ENCODE measurements at regions not wholly inside any gene's neighbourhood (a gene's known extent, or its start where the extent isn't known, plus 50 kb on each side); places are given as distances from the start of the nearest gene placed in this dataset.
A peak's percentile ranks its signal among the peaks of the same experiment; 100 is the strongest.
"Not testable (repeated sequence)": the region's sequence is repeated elsewhere in the genome, so short reads cannot be mapped to it uniquely, and the experiment has no call there.

DNA sequence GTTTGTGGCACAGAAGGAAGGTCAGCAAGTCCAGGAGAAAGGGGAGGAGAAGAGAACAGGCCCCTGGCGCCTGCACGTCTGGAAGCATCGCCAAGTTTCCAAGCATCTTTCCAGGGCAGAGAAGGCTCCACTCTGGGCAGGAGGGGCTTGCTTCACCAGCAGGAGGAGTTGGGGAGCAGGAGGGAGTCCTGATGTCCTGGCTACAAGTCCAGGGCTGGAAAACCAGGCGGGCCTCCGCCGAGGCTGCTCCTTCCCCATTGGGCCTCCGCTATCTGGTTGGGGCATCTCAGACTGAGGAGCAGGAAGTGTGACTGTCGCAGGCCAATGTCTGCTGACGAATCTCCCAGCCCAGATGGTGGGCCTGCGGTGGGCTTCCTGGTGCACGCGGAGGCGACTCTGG lies 421.9 kb downstream of the PREX1 start:
- DNase-seq (ENCODE audit: low read depth, low spot score), result no peak

DNA sequence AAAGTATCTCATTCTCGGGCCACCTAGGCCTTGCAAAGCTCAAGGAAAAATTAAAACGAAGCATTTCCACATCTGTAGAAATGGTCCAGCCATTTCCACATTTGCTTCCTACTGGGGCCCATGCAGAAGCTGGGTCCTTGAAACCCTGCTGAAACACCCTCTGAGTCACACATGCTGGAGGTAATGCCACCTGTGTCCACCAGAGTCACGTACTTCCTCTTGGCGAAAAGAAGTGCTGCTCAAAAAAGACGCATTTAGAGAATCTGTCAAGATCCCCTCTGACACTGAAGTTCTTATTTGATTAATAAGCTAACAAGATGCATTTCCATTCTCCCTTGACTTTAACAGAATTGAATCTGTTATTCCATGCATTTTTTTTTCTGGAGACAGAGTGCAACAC lies 423.2 kb downstream of the PREX1 start:
- DNase-seq (ENCODE audit: low read depth, low spot score), result no peak

DNA sequence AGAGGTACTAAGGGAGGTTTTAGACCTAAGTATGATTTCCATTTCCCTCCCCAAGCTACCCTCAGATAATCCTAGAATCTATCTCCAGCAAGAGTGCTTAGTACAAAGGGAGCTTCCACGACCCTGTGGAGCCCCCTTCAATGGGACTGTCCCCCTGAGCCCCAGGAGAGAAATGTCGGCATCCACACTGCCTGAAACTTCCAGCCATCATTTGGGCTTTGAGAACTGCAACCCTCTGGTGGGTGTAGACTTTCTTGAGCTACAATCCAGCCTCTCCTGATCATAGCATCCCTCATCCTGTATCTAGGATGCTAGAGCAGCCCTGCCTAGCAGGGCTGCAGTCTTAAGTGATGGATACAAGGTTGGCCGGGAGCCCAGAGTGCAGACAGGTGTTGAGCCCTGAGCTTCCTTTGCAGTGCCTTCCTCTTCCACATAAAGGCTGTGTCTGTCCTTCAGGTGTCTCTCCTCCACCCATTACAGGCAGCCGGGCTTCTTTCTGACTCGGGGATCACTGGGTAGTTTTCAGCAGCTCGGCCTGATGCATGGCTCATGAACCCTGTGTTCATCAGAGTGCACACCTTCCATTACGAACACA lies 424.5 kb downstream of the PREX1 start:
- no peak for DNase-seq (ENCODE audit: low read depth, low spot score)

DNA sequence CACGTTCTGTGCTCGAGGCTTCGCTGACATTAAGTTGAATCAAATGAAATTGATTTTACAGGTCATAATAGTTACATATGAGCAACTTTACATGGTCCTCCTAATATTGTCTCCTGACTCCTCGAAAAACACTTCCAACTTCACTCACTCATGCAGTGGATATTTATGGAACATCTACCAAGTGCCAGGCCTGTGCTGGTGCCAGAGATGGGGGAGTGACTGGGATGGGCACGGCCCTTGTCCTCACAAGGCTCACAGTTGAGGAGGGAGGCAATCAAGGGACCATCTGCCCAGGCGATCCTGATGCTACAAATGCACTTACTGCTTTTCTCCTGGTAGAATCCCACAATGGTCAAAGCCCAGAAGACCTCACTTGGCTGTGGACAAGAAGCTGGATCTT lies 426.4 kb downstream of the PREX1 start:
- no peak for DNase-seq (ENCODE audit: low read depth, low spot score)

DNA sequence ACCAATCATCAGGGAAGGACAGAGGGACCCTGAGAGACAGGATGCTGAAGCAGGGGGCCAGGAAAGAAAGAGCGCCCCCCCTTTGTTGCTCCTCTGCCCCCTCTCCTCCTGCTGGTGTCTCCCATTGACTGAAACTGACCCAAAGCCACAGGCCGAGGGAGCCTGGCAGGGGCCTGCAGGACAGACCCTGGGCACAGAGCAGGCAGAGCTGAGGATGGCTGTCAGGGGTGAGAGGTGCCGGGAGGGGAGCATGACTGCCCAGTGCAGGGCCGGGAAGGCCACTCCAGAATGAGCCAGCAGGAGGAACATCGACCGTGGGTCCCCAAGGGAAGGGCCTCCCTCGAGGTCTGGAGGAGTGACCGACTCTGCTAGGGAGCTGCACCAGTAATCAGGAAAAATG lies 427.8 kb downstream of the PREX1 start:
- DNase-seq (ENCODE audit: low read depth, low spot score), result no peak

DNA sequence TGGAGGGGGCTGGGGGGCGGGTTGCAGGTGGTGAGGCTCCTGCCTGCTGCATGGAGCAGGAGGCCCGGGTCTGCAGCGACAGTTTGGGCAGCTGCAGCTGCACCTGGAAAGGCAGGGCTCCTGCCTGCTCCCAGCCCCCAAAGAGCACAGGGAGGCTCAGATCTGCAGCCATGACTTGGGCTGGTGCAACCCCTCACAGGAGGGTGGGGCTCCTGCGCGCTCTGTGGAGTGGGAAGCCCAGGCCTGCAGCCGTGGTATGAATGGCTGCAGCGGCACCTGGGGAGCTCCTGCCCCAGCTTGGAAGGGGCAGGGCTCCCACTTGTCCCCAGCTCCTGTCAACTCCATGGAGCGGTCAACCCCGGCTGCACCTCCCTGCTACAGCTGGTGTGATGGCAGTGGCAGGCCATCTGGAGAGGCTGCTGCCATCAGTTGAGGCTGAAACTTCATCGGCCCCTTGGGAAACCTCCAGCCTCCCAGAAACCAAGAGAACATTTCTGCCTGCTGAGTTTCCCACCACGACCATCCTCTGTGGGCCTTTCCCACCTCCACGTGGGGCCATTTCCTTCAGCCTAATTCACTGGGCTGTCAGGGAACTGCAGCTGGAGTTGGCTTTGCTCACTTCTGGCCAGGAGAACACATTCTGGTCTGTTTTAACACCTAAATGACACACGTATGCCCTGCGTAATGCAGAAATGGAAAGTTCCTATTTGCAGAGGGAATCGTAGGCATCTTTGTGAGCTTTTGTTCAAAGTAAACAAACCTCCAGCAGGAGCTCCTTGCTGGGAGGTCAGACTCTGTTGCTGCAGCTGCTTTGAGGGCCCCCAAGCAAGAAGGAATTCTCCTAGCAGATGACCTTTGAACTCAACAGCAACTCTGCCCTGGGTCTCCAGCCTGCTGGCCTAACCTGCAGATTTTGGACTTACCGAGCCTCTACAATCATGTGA lies 429.0 kb downstream of the PREX1 start:
- peak; percentile 83 for DNase-seq (ENCODE audit: low read depth, low spot score)

DNA sequence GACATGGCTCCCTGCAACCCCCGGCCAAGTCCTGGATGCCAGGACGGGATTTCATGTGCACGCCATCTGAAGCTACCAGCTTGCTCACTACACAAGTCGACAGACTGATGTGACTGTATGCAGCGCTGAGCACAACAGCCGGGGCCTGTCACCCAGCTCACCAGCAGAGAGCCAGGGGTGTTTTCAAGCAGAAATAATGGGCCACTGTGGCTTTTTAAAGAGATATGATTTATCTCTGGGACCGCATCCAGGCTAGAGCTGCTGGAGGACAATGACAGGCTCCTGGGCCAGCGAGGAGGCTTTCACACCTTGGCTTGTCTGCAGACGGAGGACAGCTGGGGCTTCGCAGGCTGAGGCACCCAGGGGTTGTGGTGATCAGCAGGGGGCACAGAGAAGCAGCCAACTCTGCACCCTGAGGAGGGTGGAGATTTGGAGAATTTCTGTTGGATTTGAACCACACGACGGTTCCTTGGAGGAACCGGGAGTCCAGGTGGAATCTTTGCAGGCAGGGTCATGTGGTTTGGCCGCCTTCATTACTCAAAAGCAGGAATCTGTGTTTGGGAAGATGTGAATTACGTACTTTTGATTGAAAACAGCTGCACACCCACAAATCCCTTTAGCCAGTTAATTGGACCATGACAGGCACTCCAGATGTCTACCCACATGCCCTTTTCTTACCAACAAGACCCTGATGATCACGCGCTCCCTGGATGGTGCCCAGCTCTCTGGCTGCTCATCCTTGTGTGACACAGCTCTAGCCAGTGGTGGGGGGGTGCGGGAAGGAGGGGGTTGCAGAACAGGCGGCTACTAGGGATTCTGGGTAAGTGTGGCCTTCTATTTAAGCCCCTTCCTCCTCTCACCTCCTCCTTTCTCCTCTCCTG lies 430.6 kb downstream of the PREX1 start:
- DNase-seq (ENCODE audit: low read depth, low spot score), result not testable (repeated sequence)

DNA sequence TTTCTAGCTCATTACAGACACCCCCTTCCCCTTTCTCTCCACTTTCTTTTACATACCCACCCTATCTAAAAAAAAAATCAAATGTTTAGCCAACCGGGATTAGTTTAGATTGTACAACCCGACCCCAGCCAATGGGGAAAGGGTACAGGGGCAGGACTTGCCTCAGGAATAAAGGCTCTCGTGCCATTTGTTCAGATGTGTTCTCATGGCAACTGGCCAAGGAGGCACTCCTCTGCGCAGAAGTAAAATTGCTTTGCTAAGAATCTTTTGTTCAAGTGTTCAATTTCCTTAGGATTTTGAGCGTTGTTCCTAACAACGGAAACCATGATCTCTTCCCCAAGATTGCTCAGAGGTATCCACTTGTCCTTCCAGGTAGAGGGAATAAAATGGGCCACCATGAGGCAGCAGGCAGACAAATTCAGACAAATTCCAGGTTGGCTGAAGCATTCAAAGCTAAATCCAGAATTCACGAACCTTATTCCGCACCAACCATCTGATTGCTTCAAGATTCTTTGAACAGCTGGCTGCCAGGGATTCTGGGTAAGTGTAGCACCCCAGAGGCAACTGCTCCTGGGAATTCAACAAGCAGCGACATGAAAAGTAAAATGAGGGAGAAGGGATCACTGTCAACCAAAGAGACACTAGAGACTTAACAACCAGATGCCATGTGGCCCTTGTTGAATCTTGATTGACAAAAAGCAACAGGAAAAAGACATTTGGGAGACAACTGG lies 431.8 kb downstream of the PREX1 start:
- DNase-seq (ENCODE audit: low read depth, low spot score), result no peak

DNA sequence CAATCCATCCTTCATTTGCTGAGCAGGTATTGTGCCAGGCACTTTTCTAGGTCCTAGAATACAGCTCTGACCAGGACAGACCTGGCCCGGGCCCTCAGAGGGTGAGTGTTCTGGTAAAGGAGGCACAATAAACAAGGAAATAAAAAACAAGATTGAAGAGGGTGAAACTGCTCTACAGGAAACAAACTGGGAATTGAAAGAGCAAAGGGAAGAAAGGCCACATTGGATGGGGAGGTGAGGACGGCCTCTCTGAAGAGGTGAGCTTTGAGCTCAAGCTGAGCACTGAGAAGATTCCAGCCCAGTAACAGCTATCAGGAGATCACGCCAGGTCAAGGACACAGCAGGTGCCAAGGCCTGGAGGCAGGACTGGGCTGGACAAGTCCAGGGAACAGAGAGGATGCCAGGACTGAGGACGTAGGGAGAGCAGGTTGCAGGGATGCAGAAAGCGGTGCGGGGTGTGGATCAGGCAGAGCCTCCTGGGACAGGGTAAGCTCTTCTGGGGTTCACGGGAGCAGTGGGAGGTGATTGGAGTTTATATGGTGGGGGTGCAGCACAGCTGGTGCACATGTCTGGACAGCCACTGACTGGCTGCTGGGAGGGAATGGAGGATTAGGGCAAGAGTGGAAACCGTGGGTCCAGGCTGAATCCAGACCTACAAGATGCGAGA lies 433.3 kb downstream of the PREX1 start:
- no peak for DNase-seq (ENCODE audit: low read depth, low spot score)

DNA sequence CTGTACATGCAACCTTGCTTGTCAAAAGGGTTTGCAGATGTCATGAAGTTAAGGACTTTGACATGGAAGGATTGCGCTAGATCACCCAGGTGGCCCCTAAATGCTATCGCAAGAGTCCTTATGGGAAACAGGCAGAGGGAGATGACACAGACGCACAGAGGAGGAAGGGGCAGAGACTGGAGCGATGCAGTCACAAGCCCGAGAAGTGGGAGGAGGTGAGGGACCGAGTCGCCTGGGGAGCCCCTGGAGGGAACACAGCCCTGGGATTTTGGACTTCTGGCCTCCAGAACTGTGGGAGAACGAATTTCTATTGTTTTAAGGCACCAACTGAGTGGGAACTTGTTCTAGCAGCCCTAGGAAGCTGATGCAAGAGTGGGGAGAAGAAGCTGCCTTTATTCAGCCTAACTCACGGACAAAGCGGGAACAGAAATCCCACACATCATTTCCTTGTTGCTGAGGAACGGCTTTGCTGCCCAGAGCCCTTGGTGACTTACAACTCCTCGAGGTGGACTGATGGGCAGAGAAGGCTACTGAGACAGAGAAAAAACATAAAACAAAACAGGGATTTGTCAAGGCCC lies 434.0 kb downstream of the PREX1 start:
- DNase-seq (ENCODE audit: low read depth, low spot score), result no peak

DNA sequence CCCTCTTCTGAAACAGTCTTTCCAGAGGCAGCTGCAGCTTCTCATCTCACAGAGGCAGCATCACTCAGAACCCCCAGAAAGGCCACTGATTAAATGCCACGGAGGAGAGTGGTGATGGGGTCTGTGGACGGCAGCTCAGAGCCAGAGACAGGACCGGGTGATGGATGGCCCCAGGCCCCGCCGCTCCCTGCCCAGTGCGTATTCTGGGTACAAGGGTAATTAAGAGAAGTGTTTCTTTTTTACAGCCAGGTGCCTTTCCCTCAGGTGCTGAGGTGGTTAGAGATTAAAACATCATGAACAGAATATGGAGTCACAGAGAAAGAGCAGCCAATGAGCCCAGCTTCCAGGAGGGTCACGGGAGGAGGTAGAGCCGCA lies 434.5 kb downstream of the PREX1 start:
- no peak for DNase-seq (ENCODE audit: low read depth, low spot score)

DNA sequence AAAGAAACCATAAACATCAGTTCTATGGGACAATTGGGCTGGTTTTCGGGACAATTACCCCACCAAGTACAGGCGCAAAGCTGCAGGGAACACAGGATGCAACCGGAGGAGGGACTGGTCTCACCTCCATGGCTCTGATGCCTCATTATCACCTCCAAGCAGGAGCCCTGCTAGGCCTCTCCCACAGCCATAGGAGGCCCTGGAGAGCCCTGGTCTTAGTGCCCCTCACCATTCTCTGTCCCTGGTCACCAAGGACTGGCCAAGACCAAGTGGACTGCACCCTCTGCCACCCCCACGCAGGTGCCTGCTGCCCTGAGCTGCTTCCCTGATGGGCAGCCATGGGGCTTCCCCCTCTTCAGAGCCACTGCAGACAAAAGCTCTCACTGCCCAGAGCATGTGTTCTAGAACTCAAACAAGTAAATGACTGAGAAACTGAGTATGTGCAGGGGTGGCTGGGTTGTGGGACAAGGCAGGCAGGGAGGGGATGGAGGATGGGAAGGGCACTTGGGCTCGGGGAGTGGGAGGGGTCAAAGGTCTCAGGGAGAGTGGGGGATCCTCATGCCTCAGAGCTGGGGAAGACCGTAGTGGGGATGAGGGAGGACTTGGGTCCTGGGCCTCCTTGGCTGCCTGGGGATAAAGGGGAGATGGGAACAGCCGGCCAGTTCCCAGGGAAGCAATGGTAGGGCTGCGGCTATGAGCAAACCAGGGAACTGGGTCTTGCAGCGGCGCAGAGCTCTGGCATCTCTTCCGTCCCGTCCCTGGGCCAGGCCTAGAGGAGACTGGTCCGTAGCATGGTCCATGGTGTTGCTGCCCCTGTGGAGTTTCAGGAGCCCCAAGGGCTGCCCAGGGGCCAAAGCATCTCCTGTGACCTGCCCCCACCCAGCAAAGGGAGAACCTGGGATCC lies 435.1 kb downstream of the PREX1 start:
- DNase-seq (ENCODE audit: low read depth, low spot score), result no peak

DNA sequence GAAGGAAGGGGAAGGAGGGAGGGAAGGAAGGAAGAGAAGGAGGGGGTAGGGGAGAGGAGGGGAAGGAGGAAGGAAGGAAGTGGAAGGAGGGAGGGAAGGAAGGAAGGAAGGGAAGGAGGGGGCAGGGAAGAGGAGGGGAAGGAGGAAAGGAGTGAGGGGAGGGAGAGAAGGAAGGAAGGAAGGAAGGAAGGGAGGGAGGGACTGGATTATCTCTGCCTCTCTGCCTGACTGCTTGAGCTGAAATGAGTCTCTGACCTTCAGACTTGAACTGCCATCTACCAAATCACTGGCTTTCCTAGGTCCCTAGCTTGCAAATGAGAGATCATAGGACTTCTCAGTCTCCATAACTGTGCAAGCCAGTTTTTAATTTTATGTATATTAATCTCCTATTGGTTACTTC lies 436.8 kb downstream of the PREX1 start:
- no peak for DNase-seq (ENCODE audit: low read depth, low spot score)

DNA sequence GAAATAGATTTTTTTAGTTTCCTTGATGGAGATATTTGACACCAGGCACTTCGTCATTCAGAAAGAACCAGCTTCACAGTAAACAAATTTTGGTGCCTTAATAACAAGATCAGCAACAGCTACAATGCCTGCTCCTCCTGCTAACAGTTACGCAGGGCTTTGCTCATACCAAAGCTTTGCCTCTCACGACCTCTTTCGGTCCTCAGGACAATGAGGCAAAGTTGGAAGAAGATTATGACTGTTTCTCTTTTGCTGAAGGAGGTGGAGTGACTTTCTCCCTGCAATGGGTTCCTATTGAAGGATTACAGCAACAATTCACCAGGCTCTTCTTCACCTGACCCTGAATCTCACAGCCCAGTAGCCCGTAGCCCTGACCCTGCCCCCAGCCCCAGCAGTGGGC lies 440.1 kb downstream of the PREX1 start:
- no peak for DNase-seq (ENCODE audit: low read depth, low spot score)

DNA sequence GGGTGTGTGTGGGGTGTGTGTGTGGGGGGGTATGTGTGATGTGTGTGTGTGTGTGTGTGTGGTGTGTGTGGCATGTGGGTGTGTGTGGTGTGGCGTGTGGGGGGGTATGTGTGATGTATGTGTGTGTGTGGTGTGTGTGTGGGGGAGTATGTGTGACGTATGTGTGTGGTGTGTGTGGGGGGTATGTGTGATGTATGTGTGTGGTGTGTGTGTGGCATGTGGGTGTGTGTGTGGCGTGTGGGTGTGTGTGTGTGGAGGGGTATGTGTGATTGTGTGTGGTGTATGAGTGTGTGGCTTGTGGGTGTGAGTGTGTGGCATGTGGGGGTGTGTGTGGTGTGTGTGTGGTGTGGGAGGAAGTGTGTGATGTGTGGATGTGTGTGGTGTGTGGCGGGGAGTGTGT lies 442.3 kb downstream of the PREX1 start:
- no peak for DNase-seq (ENCODE audit: low read depth, low spot score)

DNA sequence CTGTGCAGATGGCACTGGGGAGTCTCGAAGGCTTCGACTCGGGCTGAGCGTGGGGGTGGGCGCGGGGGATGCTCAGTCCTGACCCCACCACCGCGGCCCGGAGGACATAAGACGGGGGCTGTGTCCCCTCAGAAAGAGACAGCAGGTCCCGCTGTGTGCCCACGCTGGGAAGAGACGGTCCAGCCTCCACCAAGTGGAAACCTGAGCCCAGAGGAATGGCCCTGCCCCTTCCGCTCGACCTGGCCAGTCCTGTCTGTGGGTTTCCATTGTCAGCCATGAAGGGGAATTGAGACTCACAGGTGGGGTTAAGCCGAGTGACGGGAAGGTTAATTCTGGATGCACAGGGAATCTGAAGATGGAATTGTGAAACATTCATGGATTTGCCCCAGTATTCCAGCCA lies 442.7 kb downstream of the PREX1 start:
- no peak for DNase-seq (ENCODE audit: low read depth, low spot score)

DNA sequence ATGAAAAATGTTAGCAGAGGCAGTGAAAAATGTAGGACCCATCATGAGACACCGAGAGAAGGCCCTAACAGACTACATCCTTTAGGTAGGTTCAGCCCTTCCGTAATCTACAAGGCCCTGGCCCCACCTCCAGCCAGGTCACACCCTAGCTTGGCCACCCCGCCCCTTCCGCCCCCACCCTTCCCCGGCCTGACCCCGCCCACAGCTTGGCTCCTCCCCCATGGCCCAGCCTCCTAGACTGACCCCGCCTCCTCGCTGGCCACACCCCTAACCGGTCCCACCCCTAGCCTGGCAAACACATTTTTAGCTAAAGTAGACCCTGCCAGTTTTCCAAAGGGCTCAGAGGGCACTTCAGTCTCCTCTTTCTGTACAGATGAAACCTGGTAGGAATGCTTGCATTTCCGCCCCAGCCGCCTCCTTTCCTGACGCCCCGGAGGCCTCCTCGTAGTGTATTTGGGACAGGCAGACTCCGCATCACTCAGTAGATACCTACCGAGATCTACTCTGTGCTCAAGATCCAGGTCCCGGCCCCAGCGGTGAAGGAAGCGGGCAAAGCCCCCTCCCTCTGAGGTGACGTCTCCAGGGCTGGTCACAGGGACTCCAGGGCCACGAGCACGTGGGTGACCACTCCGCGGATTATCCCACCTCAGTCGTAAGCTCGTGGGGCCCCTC lies 443.5 kb downstream of the PREX1 start:
- DNase-seq (ENCODE audit: low read depth, low spot score), result no peak

DNA sequence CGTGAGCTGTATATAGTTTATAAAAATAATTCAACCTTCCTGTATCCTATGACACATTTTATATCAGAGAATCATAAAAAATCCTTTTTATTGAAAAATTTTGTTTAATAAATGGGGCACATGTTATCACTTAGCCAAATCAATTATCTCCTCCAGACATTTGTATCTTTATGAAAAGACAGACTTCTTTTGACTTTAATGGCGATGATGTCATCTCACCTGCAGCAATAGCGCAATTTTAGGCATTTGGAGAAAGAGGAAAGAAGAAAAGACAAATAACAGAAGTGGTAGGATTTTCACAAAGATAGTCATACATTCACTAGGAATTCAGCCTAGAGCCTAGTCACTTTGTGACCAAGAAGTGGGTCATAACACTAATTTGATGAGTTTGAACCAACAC lies 444.5 kb downstream of the PREX1 start:
- DNase-seq (ENCODE audit: low read depth, low spot score), result no peak

DNA sequence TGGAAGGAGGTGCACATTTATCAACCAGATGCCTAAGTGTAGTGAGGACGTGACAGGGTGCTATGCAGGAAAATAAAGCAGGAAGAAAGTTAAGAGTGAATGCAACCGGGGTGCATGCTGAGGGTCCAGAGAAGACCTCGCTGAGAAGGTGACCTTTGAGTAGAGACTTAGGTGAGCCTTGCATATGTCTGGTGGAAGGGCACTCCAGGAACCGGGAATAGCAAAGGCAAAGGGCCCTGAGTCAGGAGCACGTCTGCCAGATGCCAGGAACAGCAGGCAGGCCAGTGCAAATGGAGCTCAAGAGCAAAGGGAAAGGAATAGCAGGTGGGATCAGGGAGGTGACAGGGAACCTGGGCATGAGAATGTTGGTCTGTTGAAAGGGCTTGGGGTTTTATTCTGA lies 445.5 kb downstream of the PREX1 start:
- DNase-seq (ENCODE audit: low read depth, low spot score), result no peak
